PC-3 (cell line): ENCODE measurements at regions not wholly inside any gene's neighbourhood (a gene's known extent, or its start where the extent isn't known, plus 50 kb on each side); places are given as distances from the start of the nearest gene placed in this dataset.

Source experiments
- ATAC-seq: fragments of 200-7000 bp; cut with Tn5 transposase; 2 replicates; pipeline ENCODE4 v1.9.1; 2020; ENCODE audit warnings: mild to moderate bottlenecking, moderate library complexity
- BruUV-seq: library from RNA; stranded (reverse); fragments of 400-500 nt; replicated peaks from 2 replicates; lab custom pipeline; 2021; lab: Mats Ljungman, UMichigan
- CTCF ChIA-PET: fragments of 300-600 bp; sonication (Branson Sonifier 250); formaldehyde crosslinking; loops from one replicate; lab custom pipeline; 2022; ENCODE audit warnings: antibody characterized with exemption; lab: Charles Lee
- POLR2A ChIA-PET: fragments of 300-600 bp; sonication (Branson Sonifier 250); formaldehyde crosslinking; loops from one replicate; lab custom pipeline; 2022; ENCODE audit warnings: antibody characterized with exemption; ENCODE audit not compliant: unreplicated experiment; lab: Charles Lee
- DNase-seq: peaks from one replicate; pipeline ENCODE4 v3.0.0-alpha.2; 2015
- H2AFZ ChIP-seq: fragments of 300-600 bp; sonication (generic); 2 replicates; pipeline ENCODE4 v1.6.0; 2016; ENCODE audit warnings: antibody characterized with exemption, low read length
- H3F3A ChIP-seq: fragments of 300-600 bp; sonication (generic); one replicate; pipeline ENCODE4 v1.6.0; 2017; ENCODE audit warnings: antibody characterized with exemption, low read length, control low read depth, mild to moderate bottlenecking; ENCODE audit not compliant: unreplicated experiment
- H3K27ac ChIP-seq: fragments of 300-600 bp; sonication (generic); 2 replicates; pipeline ENCODE4 v1.5.1; 2016; ENCODE audit warnings: mild to moderate bottlenecking, low read length
- H3K27me3 ChIP-seq: fragments of 300-600 bp; sonication (generic); 2 replicates; pipeline ENCODE4 v1.6.1; 2016; ENCODE audit warnings: low read length, mixed read lengths
- H3K36me3 ChIP-seq: fragments of 300-600 bp; sonication (generic); 2 replicates; pipeline ENCODE4 v1.6.1; 2016; ENCODE audit warnings: low read depth, mixed run types, low read length, mixed read lengths
- H3K4me1 ChIP-seq: fragments of 300-600 bp; sonication (generic); 2 replicates; pipeline ENCODE4 v1.5.1; 2016; ENCODE audit warnings: low read length; ENCODE audit not compliant: insufficient read depth
- H3K4me2 ChIP-seq: fragments of 300-600 bp; sonication (generic); 2 replicates; pipeline ENCODE4 v1.6.0; 2016; ENCODE audit warnings: low read length
- H3K4me3 ChIP-seq: fragments of 300-600 bp; sonication (generic); 2 replicates; pipeline ENCODE4 v1.5.1; 2016; ENCODE audit warnings: mild to moderate bottlenecking, low read length, mixed read lengths
- H3K79me2 ChIP-seq: fragments of 300-600 bp; sonication (generic); 2 replicates; pipeline ENCODE4 v1.6.1; 2017; ENCODE audit warnings: low read length, mixed read lengths
- H3K9ac ChIP-seq: fragments of 300-600 bp; sonication (generic); 2 replicates; pipeline ENCODE4 v1.6.0; 2016; ENCODE audit warnings: mild to moderate bottlenecking, low read length
- H3K9me2 ChIP-seq: fragments of 300-600 bp; sonication (generic); replicated peaks from 2 replicates; pipeline ENCODE4 v1.6.1; 2016; ENCODE audit warnings: mixed run types, low read length, mixed read lengths
- H3K9me3 ChIP-seq: fragments of 300-600 bp; sonication (generic); 2 replicates; pipeline ENCODE4 v1.6.1; 2016; ENCODE audit warnings: low read length, mixed read lengths
- H4K20me1 ChIP-seq: fragments of 300-600 bp; sonication (generic); 2 replicates; pipeline ENCODE4 v1.6.1; 2016; ENCODE audit warnings: low read length, mixed read lengths
- CTCF ChIP-seq: fragments of 300-600 bp; sonication (generic); conservative IDR thresholded peaks from 2 replicates; pipeline ENCODE4 v1.5.1; 2017; ENCODE audit warnings: antibody characterized with exemption, low read depth, mild to moderate bottlenecking, low read length
- EZH2 ChIP-seq: fragments of 300-600 bp; sonication (generic); IDR thresholded peaks from one replicate; pipeline ENCODE4 v1.6.1; 2017; ENCODE audit warnings: antibody characterized with exemption, mild to moderate bottlenecking, low read length; ENCODE audit not compliant: unreplicated experiment
- EZH2phosphoT487 ChIP-seq: fragments of 300-600 bp; sonication (generic); IDR thresholded peaks from 2 replicates; pipeline ENCODE4 v1.6.1; 2018; ENCODE audit warnings: mild to moderate bottlenecking, antibody characterized with exemption, low read length, borderline replicate concordance
- intact Hi-C: fragments of 100-400 bp; cut with micrococcal nuclease; formaldehyde crosslinking; loops from 2 replicates; pipeline ENCODE4 v1.9.0; 2023

DNA sequence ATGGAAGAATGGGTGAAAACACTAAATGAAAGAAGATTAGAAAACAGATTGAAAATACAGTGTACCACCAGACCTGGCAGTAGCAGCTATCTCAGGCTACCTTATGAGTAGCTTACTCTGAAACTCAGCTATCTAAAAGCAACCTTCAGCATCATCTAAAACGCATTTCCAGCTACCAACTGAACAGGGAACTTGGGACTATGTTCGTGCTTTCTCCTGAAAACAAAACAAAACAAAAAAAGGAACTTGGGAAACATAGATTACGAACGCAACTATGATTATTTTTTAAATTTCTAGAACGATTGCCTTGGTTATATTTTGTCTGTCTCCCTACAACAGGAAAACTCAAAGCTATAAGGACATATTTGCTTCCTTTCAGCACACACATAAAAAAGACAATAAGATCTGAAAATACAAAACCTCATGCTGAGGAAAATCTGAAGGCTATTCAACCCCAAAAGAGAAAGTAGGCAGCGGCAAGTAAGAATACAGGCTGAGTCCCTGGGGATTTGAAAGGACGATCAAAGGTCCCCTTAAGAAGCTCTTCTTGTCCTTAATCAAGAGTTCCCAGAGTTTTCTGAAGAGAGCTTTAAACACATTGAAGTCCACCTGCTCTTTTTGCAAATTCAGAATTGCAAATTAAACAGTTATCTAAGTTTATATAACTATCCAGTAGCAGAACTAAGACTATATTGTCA lies 53.4 kb downstream of the OR2K2 start:
- no peak overlapping the region for H3K4me2 ChIP-seq
- DNase-seq (no peak), ATAC-seq (no peak)
- no peaks in the 10 kb centered on the region for H3F3A ChIP-seq
- no peaks in the 10 kb centered on the region for H3K27me3 ChIP-seq
- intact Hi-C loops = no loop called here
- TF ChIP-seq EZH2phosphoT487 (no peak), EZH2 (no peak), CTCF (no peak)
- no peaks in the 10 kb centered on the region for H3K9me3 ChIP-seq
- H3K9me2 ChIP-seq = no peaks in the 10 kb centered on the region
- BruUV-seq = no TSS peak
- H3K36me3 ChIP-seq = no peaks in the 10 kb centered on the region
- no peak overlapping the region for H3K27ac ChIP-seq
- ChIA-PET CTCF (no interaction called here), POLR2A (no interaction called here)
- no peaks in the 10 kb centered on the region for H4K20me1 ChIP-seq
- no peak overlapping the region for H3K9ac ChIP-seq
- H3K79me2 ChIP-seq = no peaks in the 10 kb centered on the region
- H3K4me1 ChIP-seq = no peaks in the 10 kb centered on the region
- no peak overlapping the region for H3K4me3 ChIP-seq
- no peak overlapping the region for H2AFZ ChIP-seq

DNA sequence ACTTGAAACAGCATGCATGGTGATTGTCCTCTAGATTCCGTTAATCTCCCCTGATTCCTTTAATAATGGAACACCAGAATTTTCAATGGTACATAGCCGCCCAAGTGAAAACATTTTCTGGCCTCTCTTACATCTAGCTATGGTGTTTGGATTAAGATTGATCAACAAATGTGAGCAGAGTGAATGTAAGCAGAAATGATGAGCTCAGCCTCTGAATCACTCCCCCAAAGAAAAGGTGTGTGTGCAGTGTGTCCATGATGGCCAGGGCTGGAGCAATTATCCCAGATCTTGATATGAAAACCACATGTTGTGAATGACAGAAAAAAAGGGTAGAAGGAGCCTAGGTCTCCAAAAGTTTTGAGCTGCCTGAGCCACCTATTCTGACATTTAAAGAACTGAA lies 55.3 kb downstream of the OR2K2 start:
- no peak for DNase-seq
- Histone ChIP-seq H3F3A (no peaks in the 10 kb centered on the region), H3K4me1 (no peaks in the 10 kb centered on the region), H3K9ac (no peak overlapping the region), H4K20me1 (no peaks in the 10 kb centered on the region), H3K9me3 (no peaks in the 10 kb centered on the region), H3K79me2 (no peaks in the 10 kb centered on the region), H3K27me3 (no peaks in the 10 kb centered on the region), H3K4me3 (no peak overlapping the region), H2AFZ (no peak overlapping the region), H3K9me2 (no peaks in the 10 kb centered on the region), H3K4me2 (no peak overlapping the region), H3K27ac (no peak overlapping the region), H3K36me3 (no peaks in the 10 kb centered on the region)
- intact Hi-C loops = no loop called here
- POLR2A ChIA-PET = no interaction called here
- no peak for TF ChIP-seq EZH2phosphoT487
- no peak for TF ChIP-seq CTCF
- no peak for TF ChIP-seq EZH2
- CTCF ChIA-PET = no interaction called here
- ATAC-seq = no peak
- BruUV-seq = no TSS peak

GRCh38 chr9:111272581-111272980 lies 57.4 kb downstream of the OR2K2 start:
- Histone ChIP-seq H3K4me3 (no peak overlapping the region), H3K4me1 (no peaks in the 10 kb centered on the region), H4K20me1 (no peaks in the 10 kb centered on the region), H3K36me3 (no peaks in the 10 kb centered on the region), H3K4me2 (no peak overlapping the region), H3K27ac (no peak overlapping the region), H3K27me3 (no peaks in the 10 kb centered on the region), H3K9me3 (no peaks in the 10 kb centered on the region), H3F3A (no peaks in the 10 kb centered on the region), H2AFZ (no peak overlapping the region), H3K79me2 (no peaks in the 10 kb centered on the region), H3K9me2 (no peaks in the 10 kb centered on the region), H3K9ac (no peak overlapping the region)
- DNase-seq = no peak
- ATAC-seq = no peak
- no peak for TF ChIP-seq CTCF
- no peak for TF ChIP-seq EZH2
- no peak for TF ChIP-seq EZH2phosphoT487
- intact Hi-C loops = no loop called here
- ChIA-PET POLR2A (interaction anchor here (0.7 kb wide), 1 partner anchor 14 kb away, joined by 6 read pairs; no protein-coding TSS in a partner anchor), CTCF (no interaction called here)
- no TSS peak for BruUV-seq
